ENCODE measurements at regions not wholly inside any gene's neighbourhood (a gene's known extent, or its start where the extent isn't known, plus 50 kb on each side); places are given as distances from the start of the nearest gene placed in this dataset.

DNA sequence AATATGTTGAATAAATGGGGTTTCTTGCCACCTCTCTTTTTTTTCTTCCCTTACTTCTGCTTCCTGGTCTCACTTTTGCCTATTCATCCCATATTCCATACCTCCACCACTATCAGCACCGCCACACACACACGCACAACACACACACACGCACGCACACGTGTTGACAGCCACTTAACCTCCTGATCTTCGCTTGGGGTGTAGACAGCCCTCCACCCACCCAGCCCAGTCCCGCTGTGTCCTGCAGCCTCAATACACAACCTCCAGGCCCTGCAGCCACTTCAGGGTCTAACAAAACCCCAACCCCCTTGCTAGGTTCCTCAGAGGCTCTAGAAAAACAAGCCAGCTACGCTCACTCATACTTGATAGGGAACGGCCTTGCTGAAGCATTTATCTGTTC lies 72.3 kb downstream of the LINC00237 start:
- no peak for DNase-seq (ENCODE audit: low spot score)

GRCh38 chr20:21031666-21032065 lies 74.5 kb downstream of the LINC00237 start:
- DNase-seq (ENCODE audit: low spot score): no peak

- DNase-seq (ENCODE audit: low spot score): no peak
These were observed 76.8 kb downstream of the LINC00237 start for GRCh38 chr20:21029341-21029740.

DNA sequence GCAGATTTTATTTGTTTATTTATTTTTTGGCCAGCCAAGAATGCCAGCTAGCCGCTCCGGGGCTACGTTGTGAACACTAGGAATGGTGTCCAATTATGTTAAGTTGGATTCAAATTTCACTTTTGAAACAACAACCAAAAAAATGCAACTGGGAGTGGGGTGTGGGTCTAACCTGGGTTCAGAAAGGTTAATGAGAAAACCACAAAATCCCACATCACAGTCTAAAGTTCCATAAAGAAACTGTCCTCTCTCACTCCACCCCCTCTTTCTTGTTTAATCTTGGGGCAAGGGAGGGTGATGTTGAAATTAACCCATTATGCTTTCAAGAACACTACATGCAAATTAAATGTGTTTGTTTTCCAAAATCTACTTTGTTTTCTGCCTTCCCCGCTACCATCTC lies 77.2 kb downstream of the LINC00237 start:
- DNase-seq (ENCODE audit: low spot score): no peak

DNA sequence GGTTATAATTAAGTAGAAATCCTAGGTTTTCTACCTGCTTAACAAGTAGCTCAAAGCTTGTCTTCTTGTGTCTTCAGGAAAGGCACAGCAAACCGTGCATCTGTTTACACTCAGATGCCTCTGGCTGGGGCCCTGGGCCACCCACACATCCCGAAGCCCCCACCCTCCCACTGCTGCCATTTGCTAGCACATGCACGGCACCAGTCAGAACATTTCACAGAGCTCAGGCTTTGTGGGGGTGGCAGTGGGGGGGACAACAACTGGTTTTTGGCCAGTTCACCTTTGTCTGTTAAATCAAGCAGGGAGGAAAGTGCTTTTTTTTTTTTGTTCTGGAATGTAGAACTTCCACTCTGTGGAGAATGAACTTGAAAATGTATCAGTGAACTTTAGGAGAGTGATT lies 77.7 kb downstream of the LINC00237 start:
- DNase-seq (ENCODE audit: low spot score): no peak

GRCh38 chr20:21027569-21027968 lies 78.6 kb downstream of the LINC00237 start:
- DNase-seq (ENCODE audit: low spot score): peak; percentile 18

- no peak for DNase-seq (ENCODE audit: low spot score)
These were observed 79.2 kb downstream of the LINC00237 start for GRCh38 chr20:21026951-21027350.

DNA sequence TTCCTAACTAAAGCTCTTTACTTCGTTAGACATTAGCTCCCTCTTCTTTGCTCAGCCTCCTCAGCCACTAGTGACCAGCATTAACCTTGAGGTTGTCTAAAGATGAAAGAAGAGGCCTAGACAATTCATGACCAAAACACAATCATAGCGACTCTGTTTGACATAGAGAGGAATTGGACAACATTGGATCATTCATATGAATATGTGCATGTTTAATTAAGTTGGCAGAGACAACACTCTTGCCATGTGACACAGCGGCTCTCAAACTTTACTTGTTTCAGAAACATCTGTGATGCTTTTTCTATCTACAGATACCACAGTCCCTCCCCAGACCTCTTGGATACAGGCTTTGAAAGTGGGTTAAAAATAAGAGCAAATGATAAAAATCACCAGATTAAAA lies 81.7 kb downstream of the LINC00237 start:
- DNase-seq (ENCODE audit: low spot score): no peak

DNA sequence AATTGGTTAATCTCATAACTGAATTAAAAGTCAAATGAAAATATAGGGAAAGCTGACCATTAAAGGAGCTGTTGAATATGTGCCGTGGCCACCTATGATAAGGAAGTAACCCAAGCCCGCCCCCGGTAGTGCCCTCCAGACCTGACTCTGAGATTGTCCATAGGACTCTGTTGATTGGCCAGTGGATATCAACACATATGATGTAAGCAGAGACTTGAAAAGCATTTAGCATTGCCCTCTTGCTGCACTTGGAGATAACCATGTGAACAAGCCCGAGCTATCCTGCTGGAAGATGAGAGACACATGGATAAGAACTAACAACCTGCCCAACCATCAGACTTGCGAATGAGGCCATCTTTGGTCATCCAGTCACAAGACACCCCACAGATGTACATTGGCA lies 83.2 kb downstream of the LINC00237 start:
- DNase-seq (ENCODE audit: low spot score): no peak

DNA sequence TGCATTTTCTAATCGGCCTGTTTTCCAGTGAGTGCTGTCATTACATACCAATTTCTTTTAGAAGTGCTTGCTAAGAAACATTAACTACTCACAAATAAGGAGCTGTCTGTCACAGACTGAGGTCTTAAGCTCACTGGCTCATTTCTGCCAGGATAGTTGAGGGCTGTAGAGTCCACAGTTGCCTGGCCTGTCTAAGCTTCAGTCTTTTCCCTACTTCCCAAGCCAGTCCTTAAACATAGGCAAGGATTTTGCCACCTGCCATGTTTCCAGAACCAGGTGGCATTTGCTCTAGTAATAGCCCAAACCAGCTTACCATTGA lies 84.7 kb downstream of the LINC00237 start:
- DNase-seq (ENCODE audit: low spot score): no peak

DNA sequence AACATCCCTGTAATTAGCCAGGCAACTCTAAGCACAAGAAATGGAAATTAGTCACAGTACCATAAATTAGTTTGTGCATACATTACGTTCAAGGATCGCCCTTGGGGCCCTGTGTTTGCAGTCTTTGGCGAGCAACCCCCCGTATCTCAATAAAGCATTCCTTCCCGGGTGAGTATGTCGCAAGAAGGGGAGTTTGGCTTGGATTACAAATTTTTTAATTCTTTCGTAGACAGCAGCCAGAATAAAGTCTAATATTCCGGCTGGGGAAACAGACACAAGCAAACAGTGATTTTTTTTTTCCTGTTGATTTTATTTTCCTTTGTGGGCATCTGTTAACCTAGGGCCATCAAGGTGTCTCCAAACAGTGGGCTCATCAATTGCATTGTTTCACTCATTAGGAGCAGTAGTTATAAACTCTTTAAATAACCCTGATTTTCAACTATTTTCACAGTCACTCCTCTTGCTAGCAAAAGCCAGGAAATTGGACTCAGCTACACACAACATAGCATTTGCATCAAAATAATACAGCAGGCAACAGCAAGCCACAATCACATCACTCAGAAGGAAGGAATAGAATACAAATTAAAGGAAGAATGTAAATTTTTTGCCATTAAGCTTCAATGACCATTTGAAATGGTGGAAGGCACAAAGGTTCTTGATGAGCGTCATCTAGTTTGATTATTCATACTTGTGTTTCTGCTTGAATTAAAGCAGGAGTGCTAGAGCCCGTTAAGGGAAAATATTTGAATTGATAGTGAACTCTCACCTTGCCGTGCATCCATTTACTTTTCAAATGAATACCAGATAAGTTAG lies 85.3 kb downstream of the LINC00237 start:
- DNase-seq (ENCODE audit: low spot score): no peak

GRCh38 chr20:21019814-21020658 lies 86.1 kb downstream of the LINC00237 start:
- DNase-seq (ENCODE audit: low spot score): no peak

DNA sequence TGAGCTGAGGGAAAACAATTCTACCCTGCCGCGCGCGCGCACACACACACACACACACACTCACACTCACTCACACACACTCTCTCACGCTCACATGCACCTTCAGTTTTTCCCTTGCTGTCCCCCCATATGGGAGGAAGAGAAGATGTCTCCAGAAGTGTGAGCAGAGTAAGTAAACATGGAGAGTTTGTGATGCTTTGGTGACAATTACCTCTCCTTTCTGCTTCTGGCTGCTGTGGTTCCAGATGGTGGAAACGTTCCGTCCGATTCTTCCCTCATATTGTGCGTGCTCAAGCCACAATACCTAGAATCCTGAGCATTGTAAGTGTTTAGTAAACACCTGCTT lies 86.7 kb downstream of the LINC00237 start:
- no peak for DNase-seq (ENCODE audit: low spot score)

DNA sequence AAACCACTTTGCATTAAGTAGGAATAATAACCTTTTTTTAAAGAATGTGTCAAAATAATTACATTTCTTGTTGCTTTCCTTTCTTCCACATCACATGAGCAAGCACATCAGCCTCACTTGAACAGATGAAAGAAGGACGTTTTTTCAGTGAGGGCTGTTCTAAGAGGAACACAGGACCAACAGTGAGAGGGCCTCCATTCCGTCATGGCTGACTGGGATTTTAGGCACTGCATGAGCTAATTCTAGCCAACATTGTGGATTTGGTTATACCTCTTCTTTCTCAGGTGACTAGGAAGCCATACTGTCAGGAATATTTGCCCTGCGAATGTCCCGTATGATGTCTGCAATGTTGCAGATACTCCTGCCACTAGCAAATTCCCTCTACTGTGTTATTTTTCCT lies 87.6 kb downstream of the LINC00237 start:
- DNase-seq (ENCODE audit: low spot score): no peak

- DNase-seq (ENCODE audit: low spot score): no peak
These were observed 88.6 kb downstream of the LINC00237 start for GRCh38 chr20:21017528-21018085.

DNA sequence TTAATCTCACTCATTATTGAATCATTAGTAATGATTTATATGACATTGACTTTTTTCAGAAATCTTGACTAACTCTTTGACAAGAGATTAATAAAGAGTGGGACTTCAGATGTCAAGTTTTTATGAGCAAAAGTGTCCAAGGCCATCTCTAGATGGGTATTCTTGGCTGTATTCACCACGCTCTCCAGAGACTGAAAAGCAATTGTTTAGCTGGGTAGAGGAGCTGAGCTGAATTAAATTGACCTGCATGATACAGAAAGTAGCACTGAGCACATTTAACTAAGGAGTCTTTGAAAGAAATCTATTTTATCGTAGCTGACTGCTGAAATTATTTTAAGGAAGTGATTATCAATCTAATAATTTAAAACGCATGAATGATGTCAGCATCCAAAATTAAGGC lies 89.4 kb downstream of the LINC00237 start:
- no peak for DNase-seq (ENCODE audit: low spot score)

DNA sequence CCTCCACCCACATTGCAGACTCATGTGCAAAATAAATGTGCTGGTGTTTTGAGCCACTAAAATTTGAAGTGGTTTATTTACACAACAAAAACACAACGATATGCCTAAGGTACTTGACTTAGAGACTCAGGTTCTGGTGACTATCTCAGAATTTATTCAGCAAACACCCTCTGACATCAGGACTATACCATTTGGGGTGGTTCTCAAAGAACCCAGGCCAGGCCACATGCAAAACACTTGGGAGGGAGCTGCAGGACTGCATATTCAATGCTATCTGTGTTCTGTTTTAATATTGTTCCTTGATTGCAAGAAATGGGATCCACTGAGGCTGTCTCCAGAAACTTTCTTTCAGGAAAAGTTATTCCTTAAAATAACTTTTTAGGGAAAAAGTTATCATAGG lies 91.6 kb downstream of the LINC00237 start:
- no peak for DNase-seq (ENCODE audit: low spot score)

DNA sequence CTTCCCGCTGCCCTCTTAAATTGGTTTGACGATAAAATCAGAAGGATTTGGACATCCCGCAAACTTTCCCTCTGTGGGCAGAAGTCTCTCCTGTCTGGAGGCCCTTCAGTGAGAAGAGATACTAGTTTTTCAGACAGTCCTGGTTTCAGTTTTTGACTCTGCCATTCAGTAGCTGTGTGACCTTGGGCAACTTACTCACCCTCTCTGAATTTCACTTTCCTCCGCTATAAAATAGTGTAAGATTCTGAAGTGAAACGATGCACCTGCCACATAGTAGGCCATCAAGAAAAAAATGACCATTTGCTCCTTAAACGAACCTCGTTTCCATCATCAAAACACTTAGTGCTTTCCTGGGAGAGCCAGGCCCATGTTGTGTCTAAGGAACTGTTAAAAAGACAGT lies 97.2 kb downstream of the LINC00237 start:
- no peak for DNase-seq (ENCODE audit: low spot score)

DNA sequence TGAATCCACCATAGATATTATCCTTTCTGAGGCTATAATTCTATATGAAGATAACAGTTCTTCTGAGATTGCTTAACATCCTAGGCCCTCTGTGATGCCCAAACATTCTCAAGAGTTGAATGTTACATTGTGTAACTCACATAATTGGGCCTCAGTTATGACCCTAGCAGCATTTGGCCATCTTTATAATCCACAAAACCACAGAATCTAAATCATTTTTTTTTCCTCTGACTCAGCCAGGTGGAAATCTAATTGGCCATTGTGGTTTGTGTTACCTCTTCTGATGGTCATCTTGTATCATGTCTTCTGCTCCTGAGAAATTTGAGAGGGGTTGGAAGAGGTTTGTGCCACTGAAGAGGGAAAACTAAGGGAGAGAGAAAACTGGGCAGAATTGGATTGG lies 99.5 kb downstream of the LINC00237 start:
- no peak for DNase-seq (ENCODE audit: low spot score)

DNA sequence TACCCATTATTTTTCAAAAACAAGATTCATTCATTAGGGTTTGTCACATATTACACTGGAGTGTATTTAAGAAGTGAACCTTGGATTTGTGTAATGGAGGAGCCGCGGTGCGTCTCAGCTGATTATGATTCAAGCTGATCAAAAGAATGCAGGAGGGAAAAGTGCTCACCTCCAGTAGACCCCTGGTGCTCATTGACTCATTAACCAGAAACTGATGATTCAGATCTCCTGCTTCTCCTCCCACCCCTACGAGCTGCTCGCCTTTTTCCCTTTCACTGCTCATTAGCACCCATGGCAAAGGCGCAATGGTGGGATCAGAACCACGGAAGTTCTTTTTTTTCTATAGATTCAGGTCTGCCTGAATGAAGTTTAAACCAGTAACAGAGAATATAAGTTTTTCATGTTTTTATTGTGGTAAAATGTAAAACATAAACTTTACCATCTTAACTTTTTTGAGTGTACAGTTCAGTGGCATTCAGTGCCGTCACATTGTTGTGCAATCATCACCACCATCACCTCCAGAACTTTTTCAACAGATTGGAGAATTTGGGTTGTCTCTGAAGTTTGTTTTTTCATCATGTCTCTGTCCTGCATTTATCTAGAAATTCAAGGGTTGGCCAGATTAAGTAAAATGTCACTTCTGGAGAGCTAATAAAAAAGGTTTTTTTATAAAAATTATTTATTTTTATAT lies 101.6 kb downstream of the LINC00237 start:
- no peak for DNase-seq (ENCODE audit: low spot score)

- DNase-seq (ENCODE audit: low spot score): no peak
These were observed 102.3 kb downstream of the LINC00237 start for GRCh38 chr20:21003902-21004301.

DNA sequence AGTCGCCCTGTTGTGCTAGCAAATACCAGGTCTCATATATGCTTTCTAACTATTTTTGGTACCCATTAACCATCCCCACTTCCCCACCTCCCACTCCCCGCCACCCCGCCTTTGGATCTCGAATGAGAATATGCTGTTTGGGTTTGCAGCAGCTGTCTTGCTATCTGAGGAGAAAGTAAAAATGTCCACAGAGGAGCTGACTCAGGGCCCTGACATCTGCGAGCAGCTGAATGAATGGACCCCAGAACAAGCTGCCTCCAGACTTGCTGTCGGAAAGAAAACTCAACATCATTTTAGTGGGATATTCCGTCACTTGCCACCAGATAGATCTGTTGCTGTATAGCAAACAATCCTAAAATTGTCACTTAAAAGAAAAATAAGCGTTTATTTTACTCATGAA lies 103.7 kb downstream of the LINC00237 start:
- DNase-seq (ENCODE audit: low spot score): no peak

DNA sequence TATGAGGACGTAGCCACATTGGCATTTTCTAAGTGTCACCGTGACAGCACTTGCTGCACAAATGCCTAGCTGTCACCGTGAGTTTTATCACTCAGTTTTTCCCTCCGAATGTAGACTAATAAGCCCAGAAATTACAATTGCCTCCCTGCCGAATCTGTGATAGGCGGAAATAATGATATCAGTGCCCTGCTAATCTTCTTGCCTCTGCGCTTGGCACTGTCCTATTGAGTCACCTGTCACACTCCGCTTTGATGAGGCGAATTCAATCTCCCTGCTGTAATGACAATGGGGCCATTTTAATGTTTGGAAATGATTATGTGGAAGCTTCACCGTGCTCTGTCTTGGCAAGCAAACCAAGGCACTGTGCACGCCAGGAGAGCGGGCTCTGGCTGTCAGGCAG lies 112.8 kb downstream of the LINC00237 start:
- DNase-seq (ENCODE audit: low spot score): no peak
